Uterus (tissue), 3 donors: ENCODE measurements at regions not wholly inside any gene's neighbourhood (a gene's known extent, or its start where the extent isn't known, plus 50 kb on each side); places are given as distances from the start of the nearest gene placed in this dataset.

Experiments used
- DNase-seq, 2 donors: peaks; one replicate each; pipeline ENCODE4 v3.0.0-alpha.2; 2019 to 2020
- H3K27ac ChIP-seq, 2 donors: fragments of 200-600 bp; sonication (generic); 1 replicate in 1 of 2; 2 replicates in 1 of 2; pipeline ENCODE4 v1.5.1; 2016 to 2018
- H3K27me3 ChIP-seq, 2 donors: fragments of 200-600 bp; sonication (generic); one replicate each; pipeline ENCODE4 v1.5.1; 2018 to 2019; ENCODE audit warnings: control low read depth in 1 of 2
- H3K36me3 ChIP-seq, 2 donors: fragments of 200-600 bp; sonication (generic); one replicate each; pipeline ENCODE4 v1.5.1; 2019; ENCODE audit warnings: control low read depth in 1 of 2
- H3K4me1 ChIP-seq, 2 donors: fragments of 200-600 bp; sonication (generic); one replicate each; pipeline ENCODE4 v1.5.1; 2018 to 2019; ENCODE audit warnings: control low read depth in 1 of 2
- H3K4me3 ChIP-seq, 2 donors: fragments of 200-600 bp; sonication (generic); 1 replicate in 1 of 2; 2 replicates in 1 of 2; pipeline ENCODE4 v1.5.1; 2018 to 2019; ENCODE audit warnings: mild to moderate bottlenecking in 1 of 2
- H3K9me3 ChIP-seq, 2 donors: fragments of 200-600 bp; sonication (generic); one replicate each; pipeline ENCODE4 v1.5.1; 2019; ENCODE audit warnings: control low read depth in 1 of 2
- POLR2A ChIP-seq, 2 donors: fragments of 450-650 bp; IDR thresholded peaks; one replicate each; pipeline ENCODE4 v1.6.1; 2016; ENCODE audit warnings: antibody characterized with exemption in 2 of 2, mild to moderate bottlenecking in 1 of 2, moderate library complexity in 1 of 2
- intact Hi-C: fragments of 100-400 bp; cut with DNase I; formaldehyde crosslinking; loops from one replicate; pipeline ENCODE4 v1.15.1; 2023; ENCODE audit warnings: low total_unique reads
- TF ChIP-seq, protein P1 (sequence below), 4 experiments: fragments of 200-600 bp in 2 of 4; fragments of 450-650 bp in 2 of 4; sonication (generic) in 2 of 4; IDR thresholded peaks; one replicate each; pipeline ENCODE4 v1.5.1; 2016 to 2019; ENCODE audit warnings: antibody characterized with exemption in 4 of 4, mild to moderate bottlenecking in 2 of 4, moderate library complexity in 1 of 4
- donor health status: DM: yes; HTN: yes; CAD: no.

DNA sequence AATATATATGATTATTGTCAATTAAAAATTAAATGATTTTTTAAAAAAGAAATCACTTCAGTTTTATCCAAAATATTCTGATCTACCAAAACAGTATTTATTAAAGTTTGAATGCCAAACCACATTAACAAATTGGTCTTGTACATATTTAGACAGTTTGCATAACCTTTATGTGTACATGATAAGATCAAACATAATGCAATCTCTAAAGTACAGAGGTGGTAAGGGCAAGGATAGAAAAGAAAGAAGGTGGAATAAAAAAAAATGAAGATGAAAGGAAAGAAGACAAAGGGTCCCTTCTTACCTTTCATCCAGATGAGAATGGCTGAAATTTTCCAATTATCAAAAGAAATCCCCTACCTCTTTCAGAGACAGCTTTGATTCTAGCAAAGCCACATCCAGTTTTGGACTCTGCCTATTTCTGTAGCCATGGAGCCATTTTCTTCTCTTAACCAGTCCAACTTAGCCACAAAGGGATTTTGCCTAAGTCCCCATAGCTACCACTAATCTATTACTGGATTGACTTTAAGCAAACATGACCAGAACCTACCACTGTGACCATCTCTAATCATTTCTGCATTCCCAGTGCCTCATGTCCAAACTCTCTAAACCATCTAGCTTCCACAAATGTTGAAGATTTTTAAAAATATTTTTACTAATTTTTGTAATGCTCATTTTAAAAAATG, 133.3 kb upstream of the TRPM3 start:
- H3K27me3 ChIP-seq, result peaks cover 0 to 4% of the 10 kb centered on the region in 2 donors
- no peak overlapping the region for H3K27ac ChIP-seq
- TF ChIP-seq, protein P1, sequence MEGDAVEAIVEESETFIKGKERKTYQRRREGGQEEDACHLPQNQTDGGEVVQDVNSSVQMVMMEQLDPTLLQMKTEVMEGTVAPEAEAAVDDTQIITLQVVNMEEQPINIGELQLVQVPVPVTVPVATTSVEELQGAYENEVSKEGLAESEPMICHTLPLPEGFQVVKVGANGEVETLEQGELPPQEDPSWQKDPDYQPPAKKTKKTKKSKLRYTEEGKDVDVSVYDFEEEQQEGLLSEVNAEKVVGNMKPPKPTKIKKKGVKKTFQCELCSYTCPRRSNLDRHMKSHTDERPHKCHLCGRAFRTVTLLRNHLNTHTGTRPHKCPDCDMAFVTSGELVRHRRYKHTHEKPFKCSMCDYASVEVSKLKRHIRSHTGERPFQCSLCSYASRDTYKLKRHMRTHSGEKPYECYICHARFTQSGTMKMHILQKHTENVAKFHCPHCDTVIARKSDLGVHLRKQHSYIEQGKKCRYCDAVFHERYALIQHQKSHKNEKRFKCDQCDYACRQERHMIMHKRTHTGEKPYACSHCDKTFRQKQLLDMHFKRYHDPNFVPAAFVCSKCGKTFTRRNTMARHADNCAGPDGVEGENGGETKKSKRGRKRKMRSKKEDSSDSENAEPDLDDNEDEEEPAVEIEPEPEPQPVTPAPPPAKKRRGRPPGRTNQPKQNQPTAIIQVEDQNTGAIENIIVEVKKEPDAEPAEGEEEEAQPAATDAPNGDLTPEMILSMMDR (IDR thresholded peaks at IDR 0.05), result no peak
- no peak for TF ChIP-seq POLR2A (IDR thresholded peaks at IDR 0.05)
- intact Hi-C loops, result no loop called here
- H3K4me3 ChIP-seq, result no peak overlapping the region
- no peaks in the 10 kb centered on the region for H3K9me3 ChIP-seq
- DNase-seq, result no peak
- no peaks in the 10 kb centered on the region for H3K4me1 ChIP-seq
- H3K36me3 ChIP-seq, result no peaks in the 10 kb centered on the region

GRCh38 chr9:71253011-71253410, 131.6 kb upstream of the TRPM3 start:
- Histone ChIP-seq H3K4me1 (no peaks in the 10 kb centered on the region), H3K4me3 (no peak overlapping the region), H3K36me3 (no peaks in the 10 kb centered on the region), H3K9me3 (no peaks in the 10 kb centered on the region), H3K27ac (no peak overlapping the region), H3K27me3 (peaks cover 0 to 4% of the 10 kb centered on the region in 2 donors)
- DNase-seq, result no peak
- TF ChIP-seq POLR2A (IDR thresholded peaks at IDR 0.05), result no peak
- TF ChIP-seq, protein P1 (IDR thresholded peaks at IDR 0.05), result no peak
- intact Hi-C loops, result no loop called here

DNA sequence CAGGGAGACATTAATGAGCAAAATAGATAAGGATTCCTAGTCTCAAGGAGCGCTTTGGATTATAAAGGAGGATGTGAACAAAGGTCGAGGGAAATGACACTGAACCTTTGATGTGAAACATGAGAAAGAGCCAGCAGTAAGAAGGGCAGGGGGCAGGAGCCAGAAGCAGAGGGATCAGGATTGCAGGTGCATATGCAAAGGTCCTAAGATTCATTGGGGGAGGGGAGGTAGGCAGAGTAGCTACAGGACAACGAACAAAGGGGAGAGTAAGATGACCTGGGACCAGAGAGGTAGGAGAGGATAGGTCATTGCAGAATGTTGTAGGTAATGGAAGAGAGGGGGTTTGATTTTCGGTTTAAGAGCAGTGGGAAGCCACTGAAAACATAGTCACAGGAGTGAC, 129.2 kb upstream of the TRPM3 start:
- no peak for DNase-seq
- H3K4me3 ChIP-seq, result no peak overlapping the region
- H3K27me3 ChIP-seq, result no peaks in the 10 kb centered on the region
- intact Hi-C loops, result no loop called here
- TF ChIP-seq, protein P1 (IDR thresholded peaks at IDR 0.05), result no peak
- no peak for TF ChIP-seq POLR2A (IDR thresholded peaks at IDR 0.05)
- no peaks in the 10 kb centered on the region for H3K36me3 ChIP-seq
- H3K27ac ChIP-seq, result no peak overlapping the region
- H3K9me3 ChIP-seq, result no peaks in the 10 kb centered on the region
- no peaks in the 10 kb centered on the region for H3K4me1 ChIP-seq

DNA sequence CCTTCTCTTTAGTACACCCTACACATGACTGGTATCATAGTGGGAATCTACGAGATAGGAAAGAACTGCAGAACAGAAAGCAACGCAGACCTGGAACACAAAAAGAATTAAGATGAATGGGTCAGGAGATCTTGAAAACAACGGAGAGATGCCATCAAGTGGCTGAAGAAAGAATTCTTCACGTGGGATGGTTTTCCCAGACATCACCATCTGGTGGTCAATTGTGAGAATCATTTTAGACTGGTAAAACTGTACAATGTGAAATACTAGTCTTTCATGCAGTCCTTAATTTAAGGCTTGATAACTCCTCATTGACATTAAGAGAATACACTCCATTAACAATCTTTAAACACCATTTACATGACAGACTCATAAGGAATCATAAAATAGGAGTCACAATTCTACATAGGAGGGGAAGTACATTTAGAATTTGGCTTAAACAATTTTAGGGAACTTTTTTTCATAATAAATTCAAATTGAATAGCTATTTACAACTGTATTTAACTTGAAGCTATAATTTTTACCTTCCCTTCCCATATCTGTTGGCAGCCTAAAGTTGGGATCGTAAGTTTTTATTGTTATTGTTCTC, 128.4 kb upstream of the TRPM3 start:
- TF ChIP-seq, protein P1 (IDR thresholded peaks at IDR 0.05), result peak; percentile 52 to 65 (median 58)
- no peak for TF ChIP-seq POLR2A (IDR thresholded peaks at IDR 0.05)

GRCh38 chr9:71245651-71246050, 124.2 kb upstream of the TRPM3 start:
- Histone ChIP-seq H3K36me3 (no peaks in the 10 kb centered on the region), H3K4me3 (no peak overlapping the region), H3K27ac (no peak overlapping the region), H3K4me1 (no peaks in the 10 kb centered on the region), H3K27me3 (no peaks in the 10 kb centered on the region), H3K9me3 (no peaks in the 10 kb centered on the region)
- no peak for DNase-seq
- intact Hi-C loops, result no loop called here
- TF ChIP-seq POLR2A (IDR thresholded peaks at IDR 0.05), result no peak
- TF ChIP-seq, protein P1 (IDR thresholded peaks at IDR 0.05), result no peak

More for the DNA sequence above, 128.4 kb upstream of the TRPM3 start:
- no peak overlapping the region for H3K27ac ChIP-seq
- no peaks in the 10 kb centered on the region for H3K27me3 ChIP-seq
- no peaks in the 10 kb centered on the region for H3K4me1 ChIP-seq
- H3K36me3 ChIP-seq, result no peaks in the 10 kb centered on the region
- H3K9me3 ChIP-seq, result no peaks in the 10 kb centered on the region
- DNase-seq, result no peak
- H3K4me3 ChIP-seq, result no peak overlapping the region
- intact Hi-C loops, result no loop called here
